ENCODE measurements at regions not wholly inside any gene's neighbourhood (a gene's known extent, or its start where the extent isn't known, plus 50 kb on each side); places are given as distances from the start of the nearest gene placed in this dataset.

DNA sequence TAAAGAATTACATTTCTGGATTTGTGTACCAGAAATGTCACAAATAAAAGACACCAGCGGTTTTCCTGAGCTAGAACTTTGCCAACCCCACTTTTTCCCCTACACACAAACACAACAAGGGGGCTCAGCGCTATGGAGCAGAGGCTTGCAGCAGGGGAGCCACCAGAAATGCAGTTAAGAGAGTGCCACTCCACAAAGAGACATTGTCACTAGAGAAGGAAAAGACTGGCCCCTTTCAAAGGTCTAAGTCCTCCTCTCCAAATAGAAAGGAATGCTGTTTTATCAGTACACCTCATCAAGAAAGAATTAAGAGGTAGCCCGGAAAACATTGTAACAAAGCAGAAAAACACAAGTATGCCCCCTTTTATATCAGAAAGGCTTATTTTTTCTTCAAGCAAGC is 419.5 kb downstream of the HNRNPD start:
- H3K36me3 ChIP-seq (ENCODE audit: control insufficient read depth in 1 of 2, insufficient read depth in 2 of 2, low read depth in 1 of 2, low read length in 2 of 2), result no peaks in the 10 kb centered on the region
- H3K9ac ChIP-seq (ENCODE audit: low read length), result no peak overlapping the region
- H2AK5ac ChIP-seq (ENCODE audit: low read length, severe bottlenecking), result no peak overlapping the region
- H3K4me3 ChIP-seq (ENCODE audit: insufficient read depth in 1 of 2, low read depth in 1 of 2, low read length in 2 of 2), result no peak overlapping the region
- H4K8ac ChIP-seq (ENCODE audit: low read length), result no peak overlapping the region
- no peaks in the 10 kb centered on the region for H3K27me3 ChIP-seq (ENCODE audit: control insufficient read depth in 1 of 2, insufficient read depth in 1 of 2, low read length in 2 of 2)
- WGBS, result 60% methylated on average over 3 of the region's 3 CpGs
- H3K9me3 ChIP-seq (ENCODE audit: control insufficient read depth, low read length), result no peaks in the 10 kb centered on the region
- no peaks in the 10 kb centered on the region for H3K4me1 ChIP-seq (ENCODE audit: control insufficient read depth, insufficient read depth, low read depth, low read length)
- no peak overlapping the region for H2BK12ac ChIP-seq (ENCODE audit: low read length in 2 of 2)
- no peak overlapping the region for H3K4me2 ChIP-seq (ENCODE audit: low read length, poor library complexity, severe bottlenecking)
- H2BK120ac ChIP-seq (ENCODE audit: low read depth, low read length), result no peak overlapping the region
- no peaks in the 10 kb centered on the region for H3K79me1 ChIP-seq (replicated peaks; ENCODE audit: low read length, poor library complexity, severe bottlenecking)
- H3K27ac ChIP-seq (ENCODE audit: low read length, poor library complexity, severe bottlenecking), result no peak overlapping the region
- no peak overlapping the region for H2BK15ac ChIP-seq (ENCODE audit: low read depth, poor library complexity, severe bottlenecking)
- no peak overlapping the region for H4K91ac ChIP-seq (ENCODE audit: low read length)
- H3K4ac ChIP-seq (ENCODE audit: low read depth in 1 of 2, low read length in 2 of 2), result no peak overlapping the region
- H3K23ac ChIP-seq (ENCODE audit: low read length in 2 of 2), result no peak overlapping the region
- no peak overlapping the region for H2AFZ ChIP-seq (ENCODE audit: low read depth, low read length)
- DNase-seq, result no peak
- no peak overlapping the region for H2BK5ac ChIP-seq (ENCODE audit: low read depth, low read length, poor library complexity, severe bottlenecking)
- H3K14ac ChIP-seq (ENCODE audit: low read length in 2 of 2), result no peak overlapping the region
- H3K18ac ChIP-seq (ENCODE audit: low read depth in 1 of 2, low read length in 2 of 2), result no peak overlapping the region

DNA sequence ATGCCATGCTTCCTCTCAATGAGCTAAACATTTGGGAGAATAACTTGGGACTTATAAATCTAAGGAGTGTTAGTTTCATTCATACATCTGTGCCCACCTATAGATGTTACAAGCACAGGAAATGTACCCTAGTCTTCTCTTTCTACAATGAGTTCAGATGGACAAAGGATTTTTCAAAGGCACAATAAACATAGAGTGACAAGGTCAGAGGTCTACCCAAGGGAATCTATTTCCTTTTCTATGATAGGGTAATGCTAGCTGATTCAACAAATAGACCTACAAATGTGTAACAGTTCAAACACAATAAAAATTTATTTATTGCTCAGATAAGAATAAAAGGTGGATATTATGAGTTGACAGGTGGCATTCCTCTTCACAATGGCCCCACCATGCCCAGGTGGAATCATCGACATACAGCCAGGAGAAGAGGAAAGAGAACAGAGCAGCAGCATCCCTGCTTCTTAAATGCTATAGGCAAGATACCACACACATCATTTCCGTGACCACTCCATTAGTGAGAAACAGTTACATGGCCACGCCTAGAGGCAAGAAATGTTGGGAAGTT is 421.8 kb downstream of the HNRNPD start:
- WGBS, result 91% methylated on average over 1 of the region's 3 CpGs

DNA sequence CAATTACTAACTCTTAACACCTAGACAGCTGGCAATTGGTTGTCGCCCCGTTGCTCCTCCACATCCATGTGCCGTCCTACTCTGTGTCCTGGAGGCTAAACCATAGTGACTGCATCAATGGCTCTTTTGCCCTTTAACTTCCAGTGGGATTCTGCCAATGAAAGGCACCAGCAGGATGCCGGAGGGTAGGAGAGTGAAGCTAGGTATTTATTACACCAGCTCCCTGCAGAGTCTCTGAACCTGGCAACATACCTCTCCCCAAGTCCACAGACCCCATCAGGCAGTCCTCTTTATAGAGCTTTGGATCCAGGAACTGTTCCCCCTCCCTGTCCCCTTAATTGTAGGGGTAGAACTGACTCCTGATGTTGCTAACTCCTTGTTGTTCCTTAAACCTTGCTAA is 426.8 kb downstream of the HNRNPD start:
- Histone ChIP-seq H3K4me3 (ENCODE audit: insufficient read depth in 1 of 2, low read depth in 1 of 2, low read length in 2 of 2) (no peak overlapping the region), H3K36me3 (ENCODE audit: control insufficient read depth in 1 of 2, insufficient read depth in 2 of 2, low read depth in 1 of 2, low read length in 2 of 2) (no peaks in the 10 kb centered on the region), H2BK120ac (ENCODE audit: low read depth, low read length) (no peak overlapping the region), H3K27me3 (ENCODE audit: control insufficient read depth in 1 of 2, insufficient read depth in 1 of 2, low read length in 2 of 2) (no peaks in the 10 kb centered on the region), H3K79me1 (replicated peaks; ENCODE audit: low read length, poor library complexity, severe bottlenecking) (no peaks in the 10 kb centered on the region), H3K27ac (ENCODE audit: low read length, poor library complexity, severe bottlenecking) (no peak overlapping the region), H3K9me3 (ENCODE audit: control insufficient read depth, low read length) (no peaks in the 10 kb centered on the region), H2AFZ (ENCODE audit: low read depth, low read length) (no peak overlapping the region), H3K4me1 (ENCODE audit: control insufficient read depth, insufficient read depth, low read depth, low read length) (no peaks in the 10 kb centered on the region), H2BK5ac (ENCODE audit: low read depth, low read length, poor library complexity, severe bottlenecking) (no peak overlapping the region), H3K4me2 (ENCODE audit: low read length, poor library complexity, severe bottlenecking) (no peak overlapping the region), H3K23ac (ENCODE audit: low read length in 2 of 2) (no peak overlapping the region), H4K91ac (ENCODE audit: low read length) (no peak overlapping the region), H2AK5ac (ENCODE audit: low read length, severe bottlenecking) (no peak overlapping the region), H3K14ac (ENCODE audit: low read length in 2 of 2) (no peak overlapping the region), H2BK12ac (ENCODE audit: low read length in 2 of 2) (no peak overlapping the region), H2BK15ac (ENCODE audit: low read depth, poor library complexity, severe bottlenecking) (no peak overlapping the region), H4K8ac (ENCODE audit: low read length) (no peak overlapping the region), H3K18ac (ENCODE audit: low read depth in 1 of 2, low read length in 2 of 2) (no peak overlapping the region), H3K4ac (ENCODE audit: low read depth in 1 of 2, low read length in 2 of 2) (no peak overlapping the region), H3K9ac (ENCODE audit: low read length) (no peak overlapping the region)
- no peak for DNase-seq
- WGBS, result 80% methylated on average over 4 of the region's 4 CpGs

More for the DNA sequence above, 421.8 kb downstream of the HNRNPD start:
- H2AK5ac ChIP-seq (ENCODE audit: low read length, severe bottlenecking), result no peak overlapping the region
- H3K4me1 ChIP-seq (ENCODE audit: control insufficient read depth, insufficient read depth, low read depth, low read length), result no peaks in the 10 kb centered on the region
- no peaks in the 10 kb centered on the region for H3K9me3 ChIP-seq (ENCODE audit: control insufficient read depth, low read length)
- H2BK5ac ChIP-seq (ENCODE audit: low read depth, low read length, poor library complexity, severe bottlenecking), result no peak overlapping the region
- no peaks in the 10 kb centered on the region for H3K27me3 ChIP-seq (ENCODE audit: control insufficient read depth in 1 of 2, insufficient read depth in 1 of 2, low read length in 2 of 2)
- H2BK120ac ChIP-seq (ENCODE audit: low read depth, low read length), result no peak overlapping the region
- H3K23ac ChIP-seq (ENCODE audit: low read length in 2 of 2), result no peak overlapping the region
- H3K4me2 ChIP-seq (ENCODE audit: low read length, poor library complexity, severe bottlenecking), result no peak overlapping the region
- H3K4me3 ChIP-seq (ENCODE audit: insufficient read depth in 1 of 2, low read depth in 1 of 2, low read length in 2 of 2), result no peak overlapping the region
- H3K79me1 ChIP-seq (replicated peaks; ENCODE audit: low read length, poor library complexity, severe bottlenecking), result no peaks in the 10 kb centered on the region
- H3K14ac ChIP-seq (ENCODE audit: low read length in 2 of 2), result no peak overlapping the region
- no peaks in the 10 kb centered on the region for H3K36me3 ChIP-seq (ENCODE audit: control insufficient read depth in 1 of 2, insufficient read depth in 2 of 2, low read depth in 1 of 2, low read length in 2 of 2)
- no peak overlapping the region for H2AFZ ChIP-seq (ENCODE audit: low read depth, low read length)
- no peak for DNase-seq
- H3K27ac ChIP-seq (ENCODE audit: low read length, poor library complexity, severe bottlenecking), result no peak overlapping the region
- no peak overlapping the region for H4K8ac ChIP-seq (ENCODE audit: low read length)
- no peak overlapping the region for H3K18ac ChIP-seq (ENCODE audit: low read depth in 1 of 2, low read length in 2 of 2)
- no peak overlapping the region for H2BK15ac ChIP-seq (ENCODE audit: low read depth, poor library complexity, severe bottlenecking)
- H3K4ac ChIP-seq (ENCODE audit: low read depth in 1 of 2, low read length in 2 of 2), result no peak overlapping the region
- no peak overlapping the region for H4K91ac ChIP-seq (ENCODE audit: low read length)
- H3K9ac ChIP-seq (ENCODE audit: low read length), result no peak overlapping the region
- H2BK12ac ChIP-seq (ENCODE audit: low read length in 2 of 2), result no peak overlapping the region

DNA sequence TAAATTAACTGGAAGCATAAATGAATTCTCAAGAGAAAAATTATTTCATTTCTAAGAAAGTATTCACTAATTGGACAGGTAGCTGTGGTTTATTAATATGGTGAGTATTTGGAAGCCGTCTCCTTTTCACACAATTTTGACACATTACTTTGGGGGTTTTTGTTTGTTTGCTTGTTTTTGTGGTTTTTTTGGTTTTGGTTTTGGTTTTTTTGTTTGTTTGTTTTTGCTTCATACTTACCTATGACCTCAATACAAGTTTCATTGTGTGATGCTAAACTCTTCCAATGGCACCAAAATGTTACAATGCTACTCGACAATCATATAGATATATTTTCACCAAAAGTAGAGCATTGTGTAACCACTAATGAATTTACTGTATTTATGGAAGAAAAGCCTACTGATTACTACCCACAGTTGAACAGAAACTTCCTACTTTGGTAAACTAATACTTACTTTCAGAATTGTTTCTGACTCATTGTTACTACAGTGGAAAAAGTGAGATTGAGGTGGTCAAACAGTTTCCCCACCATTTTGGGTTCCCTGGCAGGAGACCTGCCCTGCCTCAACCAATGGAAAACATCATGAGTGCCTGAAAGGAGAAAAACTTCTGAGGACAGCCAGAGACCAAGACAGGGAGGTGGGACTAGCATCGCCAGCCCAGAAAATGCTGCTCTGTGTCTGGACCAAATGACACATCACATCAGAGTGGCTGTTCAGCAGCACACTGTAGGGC is 443.1 kb downstream of the HNRNPD start:
- no peak overlapping the region for H3K4me3 ChIP-seq (ENCODE audit: insufficient read depth in 1 of 2, low read depth in 1 of 2, low read length in 2 of 2)
- H3K27me3 ChIP-seq (ENCODE audit: control insufficient read depth in 1 of 2, insufficient read depth in 1 of 2, low read length in 2 of 2), result no peaks in the 10 kb centered on the region
- H2BK12ac ChIP-seq (ENCODE audit: low read length in 2 of 2), result no peak overlapping the region
- H3K9me3 ChIP-seq (ENCODE audit: control insufficient read depth, low read length), result no peaks in the 10 kb centered on the region
- H2AK5ac ChIP-seq (ENCODE audit: low read length, severe bottlenecking), result no peak overlapping the region
- no peaks in the 10 kb centered on the region for H3K36me3 ChIP-seq (ENCODE audit: control insufficient read depth in 1 of 2, insufficient read depth in 2 of 2, low read depth in 1 of 2, low read length in 2 of 2)
- no peak overlapping the region for H3K14ac ChIP-seq (ENCODE audit: low read length in 2 of 2)
- H3K4me2 ChIP-seq (ENCODE audit: low read length, poor library complexity, severe bottlenecking), result no peak overlapping the region
- H3K4me1 ChIP-seq (ENCODE audit: control insufficient read depth, insufficient read depth, low read depth, low read length), result no peaks in the 10 kb centered on the region
- no peak overlapping the region for H3K27ac ChIP-seq (ENCODE audit: low read length, poor library complexity, severe bottlenecking)
- no peak overlapping the region for H2BK120ac ChIP-seq (ENCODE audit: low read depth, low read length)
- H4K8ac ChIP-seq (ENCODE audit: low read length), result no peak overlapping the region
- H3K4ac ChIP-seq (ENCODE audit: low read depth in 1 of 2, low read length in 2 of 2), result no peak overlapping the region
- 73% methylated on average over 1 of the region's 3 CpGs for WGBS
- H2AFZ ChIP-seq (ENCODE audit: low read depth, low read length), result no peak overlapping the region
- no peaks in the 10 kb centered on the region for H3K79me1 ChIP-seq (replicated peaks; ENCODE audit: low read length, poor library complexity, severe bottlenecking)
- H3K9ac ChIP-seq (ENCODE audit: low read length), result no peak overlapping the region
- DNase-seq, result no peak
- no peak overlapping the region for H3K18ac ChIP-seq (ENCODE audit: low read depth in 1 of 2, low read length in 2 of 2)
- no peak overlapping the region for H4K91ac ChIP-seq (ENCODE audit: low read length)
- no peak overlapping the region for H2BK5ac ChIP-seq (ENCODE audit: low read depth, low read length, poor library complexity, severe bottlenecking)
- H2BK15ac ChIP-seq (ENCODE audit: low read depth, poor library complexity, severe bottlenecking), result no peak overlapping the region
- no peak overlapping the region for H3K23ac ChIP-seq (ENCODE audit: low read length in 2 of 2)

Data from mesenchymal stem cell (in vitro differentiated cells and primary cell).